Astrocyte (in vitro differentiated cells and primary cell): ENCODE measurements at regions not wholly inside any gene's neighbourhood (a gene's known extent, or its start where the extent isn't known, plus 50 kb on each side); places are given as distances from the start of the nearest gene placed in this dataset.

ENCODE experiments used
- CTCF ChIP-seq: IDR thresholded peaks from 2 replicates; pipeline ENCODE4 v1.5.1; 2011; ENCODE audit warnings: low read depth, mild to moderate bottlenecking, inconsistent platforms, low read length, moderate library complexity; ENCODE audit not compliant: insufficient read depth
- EZH2 ChIP-seq: IDR thresholded peaks from 2 replicates; pipeline ENCODE4 v1.6.1; 2012; ENCODE audit warnings: mild to moderate bottlenecking, low read length, inconsistent platforms; ENCODE audit not compliant: insufficient read depth

DNA sequence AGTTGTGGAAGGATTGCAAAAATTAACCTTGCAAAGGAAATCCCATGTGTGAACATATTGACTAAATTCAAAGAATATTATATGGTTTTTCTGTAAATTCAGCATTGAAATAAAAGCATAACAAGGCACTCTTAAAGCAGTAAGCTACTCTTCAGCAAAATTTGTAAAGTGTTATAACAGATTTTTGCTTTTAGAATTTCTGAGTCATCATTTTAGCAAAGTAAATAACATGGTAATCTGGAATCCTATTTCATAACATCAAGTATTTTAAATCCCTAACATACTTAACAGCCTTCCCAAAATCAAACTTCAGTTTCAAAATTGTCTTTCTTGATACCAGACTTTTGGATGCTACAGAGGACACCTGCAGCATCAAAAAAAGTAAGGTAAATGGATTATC lies 436.0 kb upstream of the CDH9 start:
- TF ChIP-seq CTCF: no peak
- TF ChIP-seq EZH2: no peak
